ENCODE measurements at regions not wholly inside any gene's neighbourhood (a gene's known extent, or its start where the extent isn't known, plus 50 kb on each side); places are given as distances from the start of the nearest gene placed in this dataset.

DNA sequence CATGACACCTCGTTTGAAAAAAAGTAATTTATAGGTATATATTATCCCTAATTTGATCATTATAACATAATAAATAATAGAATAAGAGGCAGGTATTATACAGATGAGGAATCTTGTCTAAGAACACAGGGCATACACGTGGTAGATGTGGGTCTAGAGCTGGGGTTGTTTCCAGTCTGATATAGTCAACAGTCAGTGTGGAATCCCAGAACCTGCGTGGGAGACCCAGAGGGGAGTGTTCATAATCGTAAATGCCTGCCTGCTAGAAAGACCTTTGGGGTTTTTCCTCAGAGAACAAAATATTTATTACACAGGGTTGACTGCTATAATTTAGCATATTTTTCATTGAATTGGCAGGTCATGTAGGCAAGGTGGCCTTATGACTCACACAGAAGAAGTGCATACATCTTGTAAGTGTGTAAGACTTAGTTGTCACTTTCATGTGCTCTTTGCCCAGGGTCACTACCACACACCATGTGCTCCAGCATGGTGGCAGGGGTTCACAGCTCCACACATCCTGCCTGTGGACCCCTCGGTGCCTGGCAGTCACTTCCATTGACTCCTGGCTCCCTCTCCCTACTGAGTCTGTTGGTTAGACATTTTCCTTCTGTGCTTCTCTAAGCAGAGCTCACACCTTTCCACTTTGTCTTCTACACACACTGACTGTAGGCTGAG lies 94.9 kb upstream of the IKZF1 start:
- DNase-seq (ENCODE audit: low read depth), result no peak

DNA sequence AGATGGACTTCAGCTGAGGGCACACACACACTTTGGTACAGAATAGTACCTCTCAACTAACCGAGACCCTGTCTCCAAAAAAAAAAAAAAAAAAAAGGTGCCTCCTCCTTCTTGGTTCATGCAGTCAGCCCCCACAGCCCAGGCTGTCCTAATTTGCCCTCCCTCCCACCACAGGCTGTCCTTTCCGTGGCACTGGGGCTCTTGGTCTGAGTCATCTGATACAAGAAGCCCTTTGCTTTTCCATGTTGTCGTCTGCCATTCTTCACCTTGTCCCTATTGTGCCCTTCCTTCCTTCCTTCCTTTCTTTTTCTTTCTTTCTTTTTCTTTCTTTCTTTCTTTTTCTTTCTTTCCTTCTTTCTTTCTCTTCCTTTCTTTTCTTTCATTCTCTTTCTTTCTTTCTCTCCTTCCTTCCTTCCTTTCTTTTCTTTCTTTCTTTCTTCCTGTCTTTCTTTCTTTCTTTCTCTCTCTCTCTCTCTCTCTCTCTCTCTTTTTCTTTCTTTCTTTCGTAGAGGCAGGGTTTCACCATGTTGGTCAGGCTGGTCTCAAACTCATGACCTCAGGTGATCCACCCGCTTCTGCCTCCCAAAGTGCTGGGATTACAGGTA lies 96.0 kb upstream of the IKZF1 start:
- DNase-seq (ENCODE audit: low read depth), result no peak

DNA sequence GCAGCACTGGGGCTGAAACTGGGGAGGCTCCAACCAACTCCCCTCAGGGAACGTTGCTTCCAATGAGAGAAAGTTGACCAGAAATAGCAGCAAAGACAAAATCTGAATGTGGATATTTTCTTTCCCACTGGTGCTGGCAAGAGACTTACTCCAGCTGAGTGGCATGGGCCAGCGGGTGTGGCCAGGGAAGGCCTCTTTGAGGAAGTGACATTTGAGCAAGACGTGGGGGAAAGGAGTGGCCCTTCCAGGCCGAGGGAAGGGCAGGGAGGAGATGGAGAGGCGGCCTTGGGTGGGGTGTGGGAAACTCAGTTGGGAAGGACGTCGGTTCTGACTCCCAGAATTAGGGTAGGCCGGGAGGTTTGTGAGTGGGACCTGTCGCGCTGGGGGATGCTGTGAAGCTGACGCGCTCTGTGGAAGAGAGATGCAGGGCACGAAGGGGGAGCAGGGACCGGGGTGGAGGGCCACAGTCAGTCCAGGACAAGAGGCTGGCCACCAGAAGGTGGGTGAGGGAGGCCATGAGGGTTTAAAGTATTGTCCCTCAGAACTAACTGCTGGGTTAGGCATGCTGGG lies 96.7 kb upstream of the IKZF1 start:
- no peak for DNase-seq (ENCODE audit: low read depth)

DNA sequence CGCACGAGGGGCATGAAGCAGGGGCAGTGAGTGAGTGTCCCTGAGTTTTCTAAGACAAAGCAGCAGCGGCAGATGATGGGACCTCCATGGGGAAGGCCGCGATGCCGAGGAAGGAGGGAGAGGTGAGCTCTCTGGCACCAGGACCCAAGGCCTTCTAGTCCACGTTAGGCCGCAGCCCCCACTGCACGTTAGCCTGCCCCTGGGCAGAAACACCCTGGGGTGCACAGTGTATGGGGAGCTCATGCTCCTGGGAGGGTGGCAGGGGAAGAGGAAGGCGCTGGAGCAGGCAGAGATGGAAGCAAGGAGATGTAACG lies 97.3 kb upstream of the IKZF1 start:
- DNase-seq (ENCODE audit: low read depth), result no peak

DNA sequence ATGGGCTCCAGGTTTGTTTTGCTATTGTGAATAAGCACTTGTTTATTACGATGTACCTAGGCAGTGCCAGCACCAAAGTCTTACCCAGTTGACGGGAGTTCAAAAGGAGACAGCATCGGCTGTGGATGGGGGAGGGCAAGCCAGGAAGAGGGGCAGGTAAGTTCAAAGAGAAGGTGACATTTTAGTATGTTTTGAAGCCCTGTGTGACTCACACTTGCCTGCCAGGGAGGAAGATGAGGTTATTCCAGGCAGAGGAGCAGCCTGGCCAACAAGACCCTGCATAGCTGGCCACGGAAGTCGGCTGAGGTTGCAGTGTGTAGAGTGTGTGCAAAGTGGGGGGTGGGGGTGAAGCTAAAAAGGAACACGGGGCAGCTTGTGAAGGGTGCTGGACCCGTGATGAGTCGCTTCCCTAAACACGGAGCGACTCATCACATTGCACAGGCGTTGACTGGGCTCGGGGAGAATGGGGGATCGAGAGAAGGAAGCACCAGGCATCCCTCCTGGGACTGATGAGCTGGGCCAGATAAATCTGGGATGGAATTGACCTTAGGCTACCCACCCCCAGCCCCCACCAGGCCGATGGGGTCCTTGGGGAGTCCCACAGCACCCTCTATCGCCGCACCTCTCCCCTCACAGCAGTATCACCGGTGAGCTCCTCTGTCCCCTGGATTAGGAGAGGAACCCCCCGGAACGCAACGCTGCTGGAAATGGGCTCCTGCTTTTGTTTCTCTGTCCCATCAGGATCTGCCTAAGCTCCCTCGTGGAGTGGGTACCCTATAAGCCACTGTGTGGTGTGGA lies 97.9 kb upstream of the IKZF1 start:
- DNase-seq (ENCODE audit: low read depth), result peak; percentile 58

DNA sequence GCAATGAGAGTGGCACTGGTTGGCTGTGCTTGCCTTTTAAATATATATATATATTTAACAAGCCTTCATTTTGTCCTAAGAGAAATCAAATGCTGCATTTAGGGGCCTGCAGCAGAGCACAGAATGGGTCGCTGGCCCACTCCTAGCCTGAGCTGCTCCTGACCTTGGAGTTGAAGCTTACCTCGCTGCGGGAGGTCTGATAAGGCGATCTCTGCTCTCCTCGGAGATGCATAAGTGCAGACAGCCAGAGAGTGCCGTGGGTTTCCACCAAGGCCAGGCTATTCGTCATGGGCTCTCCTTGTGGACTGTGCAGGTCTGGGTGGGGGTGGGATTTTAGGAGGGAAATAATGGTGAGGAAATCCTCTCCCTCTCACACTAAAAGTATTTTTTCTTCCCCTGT lies 99.5 kb upstream of the IKZF1 start:
- DNase-seq (ENCODE audit: low read depth), result no peak

DNA sequence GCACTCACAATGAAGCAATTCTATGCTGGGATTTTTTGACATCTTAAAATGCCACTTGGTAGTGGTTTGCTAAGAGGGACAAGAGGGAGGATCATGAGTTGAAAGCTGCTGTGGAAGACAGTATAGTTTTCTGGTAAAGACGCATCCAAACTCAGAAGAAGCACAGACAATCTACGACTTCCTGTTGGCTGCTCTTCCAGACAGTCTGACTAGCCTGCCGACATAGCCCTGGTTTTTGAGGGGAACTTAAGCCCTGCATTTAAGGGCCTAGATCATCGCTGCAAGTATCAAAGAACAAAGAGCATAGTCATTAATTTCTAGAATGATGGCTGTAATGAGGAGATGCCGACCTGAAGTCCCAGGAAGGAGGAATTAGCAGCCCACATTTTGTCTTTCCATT lies 99.9 kb upstream of the IKZF1 start:
- no peak for DNase-seq (ENCODE audit: low read depth)

DNA sequence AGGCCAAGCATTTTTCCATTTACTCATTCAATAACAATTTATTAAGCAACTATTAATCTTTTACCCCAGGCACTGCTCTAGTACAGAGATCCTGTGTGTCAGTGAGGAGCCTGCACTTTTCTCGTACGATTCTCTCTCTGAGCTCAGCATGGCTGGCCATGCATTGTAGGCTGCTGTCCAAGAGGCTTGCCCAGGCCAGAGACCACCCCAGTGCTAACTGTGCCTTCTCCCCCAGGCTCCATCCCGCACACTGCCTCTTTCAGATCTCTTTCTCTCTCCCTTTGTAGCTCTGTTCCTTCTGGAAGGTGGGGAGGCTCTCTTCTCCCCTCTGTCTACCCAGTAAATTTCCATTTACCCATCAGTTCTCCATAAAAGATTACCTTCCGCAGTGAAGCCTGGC lies 101.0 kb upstream of the IKZF1 start:
- no peak for DNase-seq (ENCODE audit: low read depth)

DNA sequence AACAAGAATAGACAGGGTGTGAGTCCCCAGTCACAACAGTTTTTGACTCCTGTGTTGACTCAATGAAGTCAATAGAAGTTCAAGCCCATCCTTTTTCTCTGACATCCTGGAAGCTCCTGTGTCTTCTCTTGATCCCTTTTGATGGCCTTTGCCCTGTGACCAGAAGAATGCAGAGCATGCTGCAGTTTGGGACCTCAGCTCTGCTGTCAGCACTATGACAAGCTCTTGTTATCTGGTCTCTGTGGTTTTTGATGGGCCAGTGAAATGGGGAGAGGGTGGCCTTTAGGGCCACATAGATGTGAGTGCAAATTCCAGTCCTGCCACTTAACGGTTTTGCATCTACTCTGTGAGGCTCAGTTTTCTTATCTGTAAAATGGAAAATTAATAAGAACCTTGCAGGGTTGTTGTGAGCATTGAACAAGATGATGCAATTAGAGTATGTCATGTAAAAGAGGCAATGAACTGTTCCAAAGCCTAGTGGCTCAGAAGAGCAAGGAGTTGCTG lies 102.4 kb upstream of the IKZF1 start:
- DNase-seq (ENCODE audit: low read depth), result no peak

DNA sequence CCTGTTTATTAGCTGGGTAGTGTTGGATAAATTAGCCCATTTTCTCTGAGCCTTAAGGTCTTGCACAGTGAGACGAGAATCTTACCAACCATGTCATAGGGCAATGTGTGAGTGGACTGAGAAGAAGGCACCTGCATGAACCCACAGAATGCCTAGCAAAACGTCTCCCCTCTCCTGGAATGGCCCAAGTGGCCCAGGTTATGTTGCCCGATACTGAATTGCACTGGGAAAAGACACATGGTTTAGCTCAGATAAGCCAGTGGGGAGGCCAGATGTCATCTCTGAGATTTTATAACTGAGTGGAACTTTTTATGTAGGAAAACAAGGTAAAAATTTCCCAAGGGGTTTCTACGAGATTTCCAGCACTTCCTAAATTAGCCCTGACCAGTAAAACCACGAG lies 104.7 kb upstream of the IKZF1 start:
- no peak for DNase-seq (ENCODE audit: low read depth)

DNA sequence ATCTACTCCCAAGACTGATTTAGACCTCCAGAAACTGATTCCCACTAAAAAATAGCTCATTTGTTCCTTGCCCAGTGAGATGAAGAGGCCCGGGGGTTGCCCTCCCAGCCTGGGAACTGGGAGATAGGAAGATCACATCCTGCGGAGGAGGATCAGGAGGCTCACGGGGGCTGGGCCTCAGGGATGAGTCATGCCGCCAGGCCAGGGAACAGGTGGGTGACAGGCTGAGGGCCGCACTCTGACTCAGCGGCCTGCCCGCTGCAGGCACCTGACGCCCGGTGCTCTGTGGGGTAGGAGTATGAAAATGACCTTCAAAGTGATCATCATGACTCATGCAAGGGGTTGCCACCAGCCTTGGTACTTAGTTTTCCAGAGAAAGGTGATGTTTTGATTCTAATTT lies 104.5 kb upstream of the ZPBP start:
- DNase-seq (ENCODE audit: low read depth), result peak; percentile 69

DNA sequence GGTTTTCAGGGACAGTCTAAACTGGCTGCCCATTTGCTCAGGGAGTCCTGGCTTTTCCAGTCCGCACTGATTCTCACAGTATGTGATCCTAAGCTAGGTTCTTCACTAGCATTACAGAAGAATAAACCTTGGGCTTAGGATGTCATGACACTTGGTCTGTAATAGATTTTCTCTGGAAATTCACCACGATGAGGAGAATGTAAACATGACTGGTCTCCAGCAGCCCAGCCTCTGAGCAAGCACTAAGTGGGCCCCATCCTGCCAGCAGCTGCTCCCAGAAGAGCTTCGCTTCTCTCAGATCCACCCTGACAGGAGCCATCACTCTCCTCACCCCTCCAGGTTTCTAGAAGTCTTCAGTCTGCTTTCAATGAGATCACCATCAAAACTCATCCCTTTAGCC lies 103.7 kb upstream of the ZPBP start:
- no peak for DNase-seq (ENCODE audit: low read depth)

DNA sequence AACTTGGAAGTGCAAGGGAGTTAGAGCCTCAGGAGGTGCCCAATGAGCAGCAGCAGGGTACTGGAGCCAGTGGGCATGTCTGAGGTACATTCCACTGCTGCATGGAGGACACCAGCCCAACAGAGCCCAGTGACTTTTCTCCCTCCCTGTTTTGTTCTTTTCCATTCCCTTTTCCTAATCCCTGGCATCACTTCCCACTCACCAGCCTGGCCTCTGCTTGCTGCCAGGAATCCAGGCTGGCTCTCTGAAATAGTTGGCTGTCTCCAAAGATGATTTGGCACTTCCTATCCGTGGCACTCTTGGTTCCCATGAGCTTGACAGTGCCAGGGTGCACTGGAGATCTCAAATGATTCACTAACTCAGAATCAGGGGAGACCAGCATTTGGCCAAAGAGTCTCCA lies 97.7 kb upstream of the ZPBP start:
- no peak for DNase-seq (ENCODE audit: low read depth)

DNA sequence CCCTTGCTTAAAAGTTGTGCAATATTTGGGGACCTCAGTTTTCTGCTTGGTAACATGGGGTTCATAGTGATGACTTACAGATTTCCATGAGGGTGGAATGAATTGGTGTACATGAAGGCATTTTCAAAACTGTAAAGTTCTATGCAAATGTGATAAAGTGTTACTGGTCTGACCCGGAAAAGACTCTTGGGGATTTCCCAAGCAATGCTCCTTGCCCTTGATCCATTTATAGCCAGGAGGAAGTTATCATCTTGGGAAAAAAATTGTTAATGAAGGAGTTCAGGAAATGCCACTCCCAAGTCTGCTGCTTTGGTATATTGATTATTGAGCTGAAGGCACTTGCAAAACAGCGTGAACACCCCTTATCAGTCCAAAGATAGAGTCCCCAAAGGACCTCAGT lies 96.3 kb upstream of the ZPBP start:
- DNase-seq (ENCODE audit: low read depth), result no peak

DNA sequence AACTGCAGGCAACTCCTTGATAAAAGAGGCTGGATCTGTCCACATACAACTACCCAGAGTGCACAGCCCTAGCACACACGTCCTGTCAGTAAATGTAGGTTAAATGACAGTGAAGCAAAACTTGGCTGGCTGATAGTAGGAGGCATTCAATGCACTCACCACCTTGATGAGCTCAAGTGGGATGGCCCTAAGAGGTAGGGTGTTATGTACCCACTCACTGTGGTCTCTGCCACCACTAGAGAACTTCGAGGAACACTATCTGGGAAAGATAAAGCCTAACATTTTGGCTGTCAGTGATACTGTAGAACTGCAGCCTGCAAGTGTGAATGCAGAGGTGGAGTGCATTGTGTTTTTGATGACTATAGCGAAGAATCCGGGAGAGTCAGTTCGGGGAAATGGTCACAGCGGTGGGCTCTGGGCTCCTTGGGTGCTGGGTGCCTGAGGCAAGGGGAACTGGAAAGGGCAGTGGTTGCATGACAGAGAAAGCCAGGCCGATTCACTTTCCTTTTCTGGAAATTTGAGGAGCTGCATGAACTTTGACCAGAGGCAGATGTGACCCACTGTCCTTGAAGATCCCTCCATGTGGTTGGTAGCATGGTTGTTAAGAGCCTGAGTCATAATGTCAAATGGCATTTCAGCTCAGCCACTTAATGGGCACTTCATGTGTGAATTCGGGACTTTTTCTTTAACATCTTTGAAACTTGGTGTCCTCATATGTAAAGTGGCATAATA lies 93.1 kb upstream of the ZPBP start:
- DNase-seq (ENCODE audit: low read depth), result no peak

DNA sequence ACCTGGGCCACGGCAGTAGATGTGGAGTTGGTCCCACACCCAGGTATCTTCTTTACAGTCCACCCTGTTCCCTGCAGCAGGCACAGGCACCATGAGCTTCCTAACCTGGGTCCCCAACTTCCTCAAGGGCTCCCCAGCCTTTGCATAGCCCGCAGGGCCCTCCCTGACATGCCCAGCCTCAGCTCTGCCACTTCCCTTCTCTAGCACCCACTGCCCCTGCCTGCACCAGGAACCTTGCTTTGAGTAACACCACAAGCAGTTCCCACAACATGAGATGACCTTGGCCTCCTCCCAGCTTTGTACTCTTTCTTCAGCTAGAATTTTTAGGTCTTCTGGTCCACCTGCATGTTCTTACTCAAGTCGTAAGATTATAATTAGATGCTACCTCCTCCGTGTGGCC lies 92.2 kb upstream of the ZPBP start:
- no peak for DNase-seq (ENCODE audit: low read depth)

DNA sequence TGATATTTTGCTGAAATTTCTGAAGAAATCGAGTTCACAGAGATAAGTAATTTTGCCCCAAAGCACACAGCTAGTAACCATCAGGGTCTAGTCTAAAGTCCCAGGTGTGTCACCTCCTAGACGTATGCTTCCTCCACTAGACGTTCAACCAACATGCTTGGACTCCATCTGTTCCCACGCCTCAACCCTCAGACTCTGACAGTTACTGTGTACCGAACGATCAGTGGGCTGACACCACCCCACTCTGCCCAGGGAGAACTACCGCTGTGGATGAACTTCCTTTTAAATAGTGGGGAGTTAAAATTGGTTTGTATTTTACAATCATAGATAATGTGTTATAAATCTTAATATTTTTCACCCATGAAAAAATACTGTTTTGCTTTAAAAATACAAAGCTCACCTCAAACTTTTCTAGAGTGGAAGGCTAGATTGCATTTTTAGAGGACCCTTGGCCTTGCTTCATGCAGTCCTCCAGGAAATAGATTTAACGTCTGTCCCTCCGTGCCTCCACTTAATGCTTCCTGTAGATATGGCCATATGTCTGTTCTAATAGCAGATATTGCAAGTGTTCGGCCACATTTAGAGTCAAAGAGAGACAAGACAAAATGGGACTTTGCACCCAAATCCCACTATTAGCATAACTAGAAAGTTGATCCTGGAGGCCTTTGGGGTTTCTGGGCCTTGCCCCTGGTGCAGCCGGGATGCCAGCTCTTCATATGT lies 91.4 kb upstream of the ZPBP start:
- no peak for DNase-seq (ENCODE audit: low read depth)

DNA sequence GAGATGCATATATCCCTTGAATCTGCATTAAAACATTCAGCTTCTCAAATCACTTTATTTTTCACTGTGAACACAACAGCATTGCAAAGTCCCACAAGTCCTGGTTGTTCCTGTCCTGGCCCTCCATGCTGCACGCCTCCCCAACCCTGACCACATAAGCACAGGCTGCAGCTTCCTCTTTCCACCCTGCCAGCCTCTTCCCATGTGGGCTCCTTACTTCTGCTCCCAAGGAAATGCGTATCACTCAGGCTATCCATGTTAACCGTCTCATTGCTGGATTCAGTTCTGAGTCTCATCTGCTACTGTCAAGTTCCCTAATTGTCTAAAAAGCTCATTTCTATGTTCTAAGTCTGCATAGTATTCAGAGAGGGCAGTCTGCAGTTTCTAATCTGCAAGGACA lies 89.7 kb upstream of the ZPBP start:
- no peak for DNase-seq (ENCODE audit: low read depth)

DNA sequence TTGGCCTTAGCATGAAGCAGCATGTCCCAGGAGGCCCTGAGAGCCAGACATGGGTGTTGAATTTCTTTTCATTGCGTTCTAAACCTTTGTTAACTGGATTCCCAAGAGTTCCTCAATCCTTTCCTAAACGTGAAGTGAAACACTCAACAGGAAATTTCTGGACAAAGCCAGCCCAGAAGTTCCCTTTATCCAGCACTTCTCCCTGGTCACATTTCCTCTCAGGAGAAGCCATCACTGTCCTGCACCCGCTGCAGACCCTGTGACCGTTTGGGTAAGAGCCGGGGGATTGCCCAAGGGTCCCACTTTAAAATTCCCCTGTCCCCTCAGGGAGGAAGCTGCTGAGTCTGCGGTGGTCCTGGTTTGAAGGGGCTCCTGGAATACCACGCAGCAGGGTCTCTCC lies 88.0 kb upstream of the ZPBP start:
- no peak for DNase-seq (ENCODE audit: low read depth)

DNA sequence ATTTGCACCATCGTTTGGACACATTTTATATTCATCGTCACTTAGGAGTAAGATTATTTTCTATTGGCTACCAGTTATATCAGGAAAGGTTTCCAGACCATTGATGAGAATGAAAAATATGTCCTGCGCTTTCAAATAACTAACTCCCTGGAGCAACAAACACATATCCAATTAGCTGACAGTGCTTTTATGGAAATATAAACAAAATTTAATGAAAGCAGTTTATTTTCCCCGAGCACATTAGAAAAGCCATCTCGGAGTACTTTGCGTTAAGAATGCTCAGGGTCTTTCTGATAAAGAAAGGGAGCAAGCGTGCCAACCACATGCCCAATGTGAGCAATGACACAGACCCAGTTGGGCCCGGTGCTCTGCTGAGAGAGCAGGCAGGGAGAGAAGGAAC lies 85.1 kb upstream of the ZPBP start:
- no peak for DNase-seq (ENCODE audit: low read depth)

DNA sequence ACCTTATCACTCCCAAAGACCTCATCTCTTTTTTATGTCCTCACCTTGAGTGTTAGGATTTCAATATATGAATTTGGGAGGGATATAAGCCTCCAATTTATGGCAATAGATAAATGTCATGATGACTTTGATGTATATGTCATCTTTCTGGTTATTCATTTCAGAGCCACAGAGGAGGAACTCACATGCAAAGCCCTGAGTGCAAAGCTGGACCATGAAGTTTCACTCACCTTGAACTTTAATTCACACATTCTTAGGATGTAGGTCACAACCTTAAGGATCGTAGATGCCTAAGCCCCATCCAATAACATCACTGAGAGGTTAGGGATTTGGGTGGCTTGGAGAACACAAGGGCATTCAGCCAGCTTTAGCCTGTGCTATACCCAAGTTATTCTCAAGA lies 81.9 kb upstream of the ZPBP start:
- DNase-seq (ENCODE audit: low read depth), result no peak

Data from activated T-cell treated with anti-CD3 and anti-CD28 coated beads for 24 hours (primary cell).